HepG2 (cell line): ENCODE measurements at regions not wholly inside any gene's neighbourhood (a gene's known extent, or its start where the extent isn't known, plus 50 kb on each side); places are given as distances from the start of the nearest gene placed in this dataset.

Experiments used
- HDAC6 ChIP-seq: fragments of 200-600 bp; sonication (generic); IDR thresholded peaks from 2 replicates; pipeline ENCODE4 v1.7.0; 2017; ENCODE audit warnings: mild to moderate bottlenecking, antibody characterized with exemption, low read length, low read depth
- HNRNPK ChIP-seq: fragments of 200-400 bp; formaldehyde crosslinking; IDR thresholded peaks from 2 replicates; pipeline ENCODE4 v1.6.1; 2018; ENCODE audit warnings: low read length, low read depth, moderate library complexity, mild to moderate bottlenecking; ENCODE audit not compliant: poor library complexity, severe bottlenecking
- RFX5 ChIP-seq: IDR thresholded peaks from 2 replicates; pipeline ENCODE4 v1.6.1; 2011; ENCODE audit warnings: low read depth, low read length, improper control_type of control experiment
- ZNF331 ChIP-seq: sonication (generic); formaldehyde crosslinking; IDR thresholded peaks from 2 replicates; pipeline ENCODE4 v1.4.0; 2020; ENCODE audit warnings: missing genetic modification reagents
- TF ChIP-seq, protein P1 (sequence below): sonication (generic); formaldehyde crosslinking; IDR thresholded peaks from 2 replicates; pipeline ENCODE4 v1.4.0; 2020; ENCODE audit warnings: missing genetic modification reagents
- TF ChIP-seq, protein P2 (sequence below): sonication (generic); formaldehyde crosslinking; IDR thresholded peaks from 2 replicates; pipeline ENCODE4 v1.4.0; 2020; ENCODE audit warnings: mild to moderate bottlenecking, missing genetic modification reagents

DNA sequence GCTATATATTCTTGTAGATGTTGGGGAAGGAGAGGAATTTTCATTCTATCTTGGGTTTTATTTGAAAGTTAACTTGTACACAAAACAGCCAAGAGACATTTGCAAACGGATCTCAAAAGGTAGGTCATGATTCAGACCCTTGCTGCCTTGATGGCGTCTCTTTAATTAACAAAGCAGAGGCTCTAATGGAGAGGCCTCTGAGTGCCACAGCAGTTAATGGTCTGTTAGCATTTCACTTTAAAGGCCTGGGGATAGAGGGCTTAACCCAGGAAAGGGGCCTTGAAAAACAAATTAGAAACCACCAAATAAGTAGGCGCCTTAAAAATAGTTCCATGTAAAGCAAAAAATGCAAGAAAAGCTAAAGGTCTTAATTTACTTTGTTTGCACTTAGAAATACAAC is 836.9 kb upstream of the CELF4 start:
- TF ChIP-seq RFX5: no peak
- TF ChIP-seq ZNF331 (CRISPR knock-in tag): no peak
- no peak for TF ChIP-seq HDAC6
- TF ChIP-seq, protein P1, sequence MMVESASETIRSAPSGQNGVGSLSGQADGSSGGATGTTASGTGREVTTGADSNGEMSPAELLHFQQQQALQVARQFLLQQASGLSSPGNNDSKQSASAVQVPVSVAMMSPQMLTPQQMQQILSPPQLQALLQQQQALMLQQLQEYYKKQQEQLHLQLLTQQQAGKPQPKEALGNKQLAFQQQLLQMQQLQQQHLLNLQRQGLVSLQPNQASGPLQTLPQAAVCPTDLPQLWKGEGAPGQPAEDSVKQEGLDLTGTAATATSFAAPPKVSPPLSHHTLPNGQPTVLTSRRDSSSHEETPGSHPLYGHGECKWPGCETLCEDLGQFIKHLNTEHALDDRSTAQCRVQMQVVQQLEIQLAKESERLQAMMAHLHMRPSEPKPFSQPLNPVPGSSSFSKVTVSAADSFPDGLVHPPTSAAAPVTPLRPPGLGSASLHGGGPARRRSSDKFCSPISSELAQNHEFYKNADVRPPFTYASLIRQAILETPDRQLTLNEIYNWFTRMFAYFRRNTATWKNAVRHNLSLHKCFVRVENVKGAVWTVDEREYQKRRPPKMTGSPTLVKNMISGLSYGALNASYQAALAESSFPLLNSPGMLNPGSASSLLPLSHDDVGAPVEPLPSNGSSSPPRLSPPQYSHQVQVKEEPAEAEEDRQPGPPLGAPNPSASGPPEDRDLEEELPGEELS (CRISPR knock-in tag): no peak
- TF ChIP-seq, protein P2, sequence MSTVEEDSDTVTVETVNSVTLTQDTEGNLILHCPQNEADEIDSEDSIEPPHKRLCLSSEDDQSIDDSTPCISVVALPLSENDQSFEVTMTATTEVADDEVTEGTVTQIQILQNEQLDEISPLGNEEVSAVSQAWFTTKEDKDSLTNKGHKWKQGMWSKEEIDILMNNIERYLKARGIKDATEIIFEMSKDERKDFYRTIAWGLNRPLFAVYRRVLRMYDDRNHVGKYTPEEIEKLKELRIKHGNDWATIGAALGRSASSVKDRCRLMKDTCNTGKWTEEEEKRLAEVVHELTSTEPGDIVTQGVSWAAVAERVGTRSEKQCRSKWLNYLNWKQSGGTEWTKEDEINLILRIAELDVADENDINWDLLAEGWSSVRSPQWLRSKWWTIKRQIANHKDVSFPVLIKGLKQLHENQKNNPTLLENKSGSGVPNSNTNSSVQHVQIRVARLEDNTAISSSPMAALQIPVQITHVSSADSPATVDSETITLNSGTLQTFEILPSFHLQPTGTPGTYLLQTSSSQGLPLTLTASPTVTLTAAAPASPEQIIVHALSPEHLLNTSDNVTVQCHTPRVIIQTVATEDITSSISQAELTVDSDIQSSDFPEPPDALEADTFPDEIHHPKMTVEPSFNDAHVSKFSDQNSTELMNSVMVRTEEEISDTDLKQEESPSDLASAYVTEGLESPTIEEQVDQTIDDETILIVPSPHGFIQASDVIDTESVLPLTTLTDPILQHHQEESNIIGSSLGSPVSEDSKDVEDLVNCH (CRISPR knock-in tag): no peak
- no peak for TF ChIP-seq HNRNPK
